ENCODE measurements at regions not wholly inside any gene's neighbourhood (a gene's known extent, or its start where the extent isn't known, plus 50 kb on each side); places are given as distances from the start of the nearest gene placed in this dataset.

DNA sequence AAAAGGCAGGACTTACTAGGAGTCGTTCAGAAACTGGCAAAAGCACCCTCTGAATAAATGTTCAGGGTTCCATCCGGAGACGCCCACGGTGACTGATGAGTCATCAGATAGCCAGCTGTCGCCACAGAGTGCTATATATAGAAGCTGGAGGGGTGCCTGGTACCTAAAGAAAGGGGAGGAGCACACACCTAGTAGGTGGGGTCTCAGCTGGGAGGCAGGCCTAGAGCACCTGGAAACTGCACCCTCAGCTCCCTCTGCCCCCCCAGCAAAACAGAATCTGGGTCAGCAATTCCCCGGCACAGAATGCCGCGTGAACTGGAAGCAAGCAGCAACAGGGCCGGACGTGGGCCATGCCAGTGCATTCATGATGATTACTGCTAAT is 242.0 kb downstream of the BCOR start:
- TF ChIP-seq, protein P1, sequence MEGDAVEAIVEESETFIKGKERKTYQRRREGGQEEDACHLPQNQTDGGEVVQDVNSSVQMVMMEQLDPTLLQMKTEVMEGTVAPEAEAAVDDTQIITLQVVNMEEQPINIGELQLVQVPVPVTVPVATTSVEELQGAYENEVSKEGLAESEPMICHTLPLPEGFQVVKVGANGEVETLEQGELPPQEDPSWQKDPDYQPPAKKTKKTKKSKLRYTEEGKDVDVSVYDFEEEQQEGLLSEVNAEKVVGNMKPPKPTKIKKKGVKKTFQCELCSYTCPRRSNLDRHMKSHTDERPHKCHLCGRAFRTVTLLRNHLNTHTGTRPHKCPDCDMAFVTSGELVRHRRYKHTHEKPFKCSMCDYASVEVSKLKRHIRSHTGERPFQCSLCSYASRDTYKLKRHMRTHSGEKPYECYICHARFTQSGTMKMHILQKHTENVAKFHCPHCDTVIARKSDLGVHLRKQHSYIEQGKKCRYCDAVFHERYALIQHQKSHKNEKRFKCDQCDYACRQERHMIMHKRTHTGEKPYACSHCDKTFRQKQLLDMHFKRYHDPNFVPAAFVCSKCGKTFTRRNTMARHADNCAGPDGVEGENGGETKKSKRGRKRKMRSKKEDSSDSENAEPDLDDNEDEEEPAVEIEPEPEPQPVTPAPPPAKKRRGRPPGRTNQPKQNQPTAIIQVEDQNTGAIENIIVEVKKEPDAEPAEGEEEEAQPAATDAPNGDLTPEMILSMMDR (IDR thresholded peaks at IDR 0.05) = no peak
- no peak for TF ChIP-seq POLR2A (IDR thresholded peaks at IDR 0.05)
- TF ChIP-seq POLR2AphosphoS5 (IDR thresholded peaks at IDR 0.05) = no peak
